ENCODE measurements at regions not wholly inside any gene's neighbourhood (a gene's known extent, or its start where the extent isn't known, plus 50 kb on each side); places are given as distances from the start of the nearest gene placed in this dataset.

GRCh38 chr11:19365743-19366410, 125.1 kb upstream of the E2F8 start:
- no peak for TF ChIP-seq CTCF (IDR thresholded peaks at IDR 0.05)
- no peak for TF ChIP-seq EP300 (IDR thresholded peaks at IDR 0.05; ENCODE audit: low read depth)
- TF ChIP-seq POLR2A (IDR thresholded peaks at IDR 0.05): no peak

Data from transverse colon (tissue), 3 donors.